ENCODE measurements at regions not wholly inside any gene's neighbourhood (a gene's known extent, or its start where the extent isn't known, plus 50 kb on each side); places are given as distances from the start of the nearest gene placed in this dataset.

GRCh38 chrY:15445871-15446270 lies 921.5 kb downstream of the NLGN4Y start:
- DNase-seq (ENCODE audit: low read depth in 1 of 2, low spot score in 1 of 2) (no peak), ATAC-seq (no peak), FAIRE-seq (no peak)
- POLR2A ChIA-PET = no interaction called here
- no peak overlapping the region for H3K4me2 ChIP-seq
- TF ChIP-seq EHMT2 (IDR thresholded peaks at IDR 0.05; ENCODE audit: low read depth) (no peak), PBX3 (IDR thresholded peaks at IDR 0.05) (no peak), HOXA7 (CRISPR knock-in tag; IDR thresholded peaks at IDR 0.05) (no peak), HEYL (CRISPR knock-in tag; IDR thresholded peaks at IDR 0.05) (no peak), NFE2L2 (conservative IDR thresholded peaks at IDR 0.05; ENCODE audit: low read length) (no peak), NR3C1 (IDR thresholded peaks at IDR 0.05) (no peak), BHLHE40 (IDR thresholded peaks at IDR 0.05; ENCODE audit: low read depth, low read length) (no peak), MAX (IDR thresholded peaks at IDR 0.05) (no peak), ELK1 (IDR thresholded peaks at IDR 0.05; ENCODE audit: low read depth, low read length) (no peak)
- no peaks in the 10 kb centered on the region for H3K9me3 ChIP-seq
- H3K4me3 ChIP-seq = no peak overlapping the region
- CTCF ChIA-PET = no interaction called here
- WGBS (ENCODE audit: missing lambda C conversion rate) = 0% methylated on average over 1 of the region's 1 CpG
- no peaks in the 10 kb centered on the region for H3K4me1 ChIP-seq
- no peak overlapping the region for H3K27ac ChIP-seq

GRCh38 chrY:15446861-15447260 lies 922.5 kb downstream of the NLGN4Y start:
- ATAC-seq (no peak), DNase-seq (ENCODE audit: low read depth in 1 of 2, low spot score in 1 of 2) (no peak), FAIRE-seq (no peak)
- H3K4me3 ChIP-seq = no peak overlapping the region
- CTCF ChIA-PET = no interaction called here
- POLR2A ChIA-PET = no interaction called here
- H3K9me3 ChIP-seq = no peaks in the 10 kb centered on the region
- no peak overlapping the region for H3K4me2 ChIP-seq
- no peak overlapping the region for H3K27ac ChIP-seq
- H3K4me1 ChIP-seq = no peaks in the 10 kb centered on the region
- TF ChIP-seq CHD2 (IDR thresholded peaks at IDR 0.05; ENCODE audit: low read length, partially characterized antibody) (no peak), E2F6 (IDR thresholded peaks at IDR 0.05; ENCODE audit: borderline replicate concordance, low read depth) (no peak), POLR2A (IDR thresholded peaks at IDR 0.05; ENCODE audit: low read length) (no peak), FOXS1 (CRISPR knock-in tag; IDR thresholded peaks at IDR 0.05) (no peak), NR3C1 (IDR thresholded peaks at IDR 0.05) (no peak), HOXB5 (CRISPR knock-in tag; IDR thresholded peaks at IDR 0.05) (no peak), MAZ (IDR thresholded peaks at IDR 0.05; ENCODE audit: borderline replicate concordance, low read depth, low read length) (no peak), HMGXB4 (CRISPR knock-in tag; IDR thresholded peaks at IDR 0.05; ENCODE audit: borderline replicate concordance) (no peak), SREBF2 (IDR thresholded peaks at IDR 0.05) (no peak), HOXA7 (CRISPR knock-in tag; IDR thresholded peaks at IDR 0.05) (no peak), KDM1A (IDR thresholded peaks at IDR 0.05; ENCODE audit: low read depth) (no peak), JUNB (IDR thresholded peaks at IDR 0.05) (no peak), GATA3 (IDR thresholded peaks at IDR 0.05; ENCODE audit: borderline replicate concordance) (no peak)

- no peak overlapping the region for H3K4me3 ChIP-seq
- H3K4me2 ChIP-seq = no peak overlapping the region
- WGBS (ENCODE audit: missing lambda C conversion rate) = 81% methylated on average over 4 of the region's 4 CpGs
- no peak overlapping the region for H3K27ac ChIP-seq
- ChIA-PET CTCF (no interaction called here), POLR2A (no interaction called here)
- FAIRE-seq = no peak
- H3K4me1 ChIP-seq = no peaks in the 10 kb centered on the region
- DNase-seq (ENCODE audit: low read depth in 1 of 2, low spot score in 1 of 2) = no peak
- ATAC-seq = no peak
- H3K9me3 ChIP-seq = no peaks in the 10 kb centered on the region
- TF ChIP-seq RNF2 (IDR thresholded peaks at IDR 0.05; ENCODE audit: borderline replicate concordance, low read depth) (no peak), BCL3 (IDR thresholded peaks at IDR 0.05) (no peak), FOSB (CRISPR knock-in tag; IDR thresholded peaks at IDR 0.05) (no peak), HMGXB4 (CRISPR knock-in tag; IDR thresholded peaks at IDR 0.05; ENCODE audit: borderline replicate concordance) (no peak), KDM5A (IDR thresholded peaks at IDR 0.05) (no peak), REST (IDR thresholded peaks at IDR 0.05) (no peak)
These were observed 923.6 kb downstream of the NLGN4Y start for GRCh38 chrY:15447959-15448358.

All from A549 (cell line).